GM18508 (cell line): ENCODE measurements at regions not wholly inside any gene's neighbourhood (a gene's known extent, or its start where the extent isn't known, plus 50 kb on each side); places are given as distances from the start of the nearest gene placed in this dataset.
"Not testable (repeated sequence)": the region's sequence is repeated elsewhere in the genome, so short reads cannot be mapped to it uniquely, and the experiment has no call there.

Source experiments
- ATAC-seq: cut with Tn5 transposase; IDR thresholded peaks from one replicate; pipeline ENCODE4 v1.9.1; 2021; ENCODE audit warnings: moderate number of reproducible peaks; ENCODE audit not compliant: insufficient read depth, unreplicated experiment

DNA sequence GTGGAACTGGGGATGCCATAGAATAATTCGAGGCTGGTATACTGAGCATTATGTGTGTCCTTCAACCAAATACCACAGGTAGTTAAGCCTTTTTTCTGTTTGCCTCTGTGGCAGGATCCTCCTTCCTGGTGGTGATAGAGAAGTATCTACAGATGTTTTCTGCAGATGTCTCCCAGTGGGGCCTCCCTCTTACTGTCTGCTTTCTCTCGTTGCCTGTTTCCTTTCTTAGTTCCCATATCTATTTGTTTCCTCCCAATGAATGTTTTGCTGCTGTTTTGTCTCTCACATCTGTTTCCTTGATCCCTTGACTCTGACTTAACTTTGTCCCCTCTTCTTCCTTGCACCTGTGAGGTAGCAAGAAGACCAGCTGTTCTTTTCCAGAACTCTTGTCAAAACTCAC is 130.9 kb upstream of the NUDT12 start:
- no peak for ATAC-seq

- no peak for ATAC-seq
Measured at GRCh38 chr5:103690676-103691075, 128.1 kb upstream of the NUDT12 start.

- ATAC-seq = no peak
Measured at GRCh38 chr5:103679873-103680272, 117.3 kb upstream of the NUDT12 start.

- ATAC-seq = not testable (repeated sequence)
Measured at GRCh38 chr5:103676198-103676597, 113.6 kb upstream of the NUDT12 start.

GRCh38 chr5:103674739-103675138 is 112.2 kb upstream of the NUDT12 start:
- no peak for ATAC-seq

DNA sequence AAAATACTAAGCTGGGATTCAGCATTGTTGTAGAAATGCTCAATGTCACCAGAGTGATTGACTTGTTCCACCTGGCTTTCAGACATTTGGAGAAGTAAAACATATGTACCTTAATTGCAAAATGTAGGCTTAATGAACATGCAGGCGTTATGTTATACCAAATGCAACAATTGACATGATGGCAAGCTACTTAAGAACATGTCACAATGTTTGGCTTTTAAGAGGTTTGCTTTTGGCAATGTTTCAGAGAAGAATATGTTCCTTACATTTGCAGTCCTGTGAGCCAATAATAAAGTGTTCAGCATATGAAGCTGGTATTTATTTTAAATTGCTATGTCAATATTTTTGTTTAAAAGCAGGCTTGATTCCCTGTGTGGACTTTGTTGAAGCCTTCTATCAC is 111.7 kb upstream of the NUDT12 start:
- no peak for ATAC-seq

DNA sequence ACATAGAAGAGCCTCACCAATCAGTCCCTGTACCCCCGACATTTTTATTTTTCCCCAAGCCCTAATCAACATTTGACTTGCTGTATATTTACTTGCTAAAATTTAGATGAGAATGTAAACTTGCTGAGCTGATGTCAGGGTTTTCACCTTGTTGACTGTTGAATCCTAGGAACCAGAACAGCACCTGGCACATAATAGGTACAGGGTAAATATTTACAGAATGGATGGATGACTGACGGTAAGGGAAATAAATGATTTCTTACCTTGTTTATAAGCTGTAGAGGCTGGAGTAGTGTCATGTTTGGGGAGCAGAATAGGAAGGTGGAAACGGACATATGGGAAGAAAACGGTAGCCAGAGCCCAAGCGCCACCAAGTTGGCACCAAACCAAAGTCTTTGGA is 107.0 kb upstream of the NUDT12 start:
- no peak for ATAC-seq

GRCh38 chr5:103668281-103668680 is 105.7 kb upstream of the NUDT12 start:
- ATAC-seq = no peak

GRCh38 chr5:103667068-103667467 is 104.5 kb upstream of the NUDT12 start:
- no peak for ATAC-seq

GRCh38 chr5:103657301-103657700 is 94.7 kb upstream of the NUDT12 start:
- ATAC-seq = no peak

DNA sequence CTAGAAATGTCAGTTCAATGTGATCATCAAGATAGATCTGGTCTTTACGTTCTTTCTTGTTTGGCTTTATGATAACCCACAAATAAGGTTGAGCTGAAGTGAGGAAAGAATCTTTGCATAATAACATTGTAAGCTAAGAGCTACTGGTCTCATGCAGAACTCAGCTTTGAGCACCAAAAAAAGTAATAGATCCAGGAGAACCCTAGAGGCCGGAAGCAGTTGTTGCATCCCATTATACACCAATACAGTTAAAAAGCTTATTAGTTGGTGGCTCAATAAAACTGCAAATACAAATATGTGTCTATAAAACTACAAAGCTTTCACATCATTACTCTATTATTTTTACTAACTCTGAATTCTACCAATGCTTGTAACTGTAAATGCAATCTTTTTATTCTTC is 85.5 kb upstream of the NUDT12 start:
- no peak for ATAC-seq

DNA sequence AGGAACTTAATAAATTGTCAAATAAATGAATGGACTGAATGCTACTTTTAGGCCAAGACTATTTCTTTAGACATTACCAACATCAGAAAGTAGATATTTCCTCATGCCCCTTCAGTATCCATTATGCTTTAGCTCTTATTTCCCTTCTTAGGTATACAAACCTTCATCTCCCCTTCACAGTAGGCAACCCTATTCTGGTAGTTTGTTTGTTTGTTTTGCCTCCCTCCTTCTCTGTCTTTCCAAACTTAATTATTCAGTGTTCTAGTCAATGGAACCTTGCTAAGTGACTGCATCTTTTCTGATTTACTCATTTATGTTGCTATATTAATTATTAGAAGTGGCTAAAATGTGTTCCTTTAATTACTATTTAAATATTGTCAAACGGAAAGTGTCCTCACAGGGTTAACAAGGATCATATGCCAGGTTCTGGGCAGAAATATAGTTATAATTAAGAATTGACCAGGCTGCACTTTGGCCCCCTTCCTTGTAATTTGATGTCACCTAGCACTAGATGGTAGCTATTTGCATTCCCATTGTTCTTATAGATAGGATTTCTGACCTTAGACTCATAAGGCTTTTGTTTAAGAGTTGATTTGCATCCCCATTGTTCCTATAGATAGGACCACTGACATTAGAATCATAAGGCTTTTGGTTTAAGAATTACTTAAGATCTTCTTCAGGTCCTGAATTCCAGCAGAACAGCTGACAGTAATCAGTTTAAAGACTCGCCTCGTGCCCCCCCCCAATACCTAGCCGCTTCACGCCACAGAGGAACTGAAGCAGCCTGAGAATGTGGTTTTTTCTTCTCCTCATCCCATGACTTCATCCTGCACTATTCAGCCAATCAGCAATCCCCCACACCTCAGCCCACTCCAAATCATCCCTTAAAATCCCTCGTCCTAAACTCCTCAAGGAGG is 84.4 kb upstream of the NUDT12 start:
- no peak for ATAC-seq

DNA sequence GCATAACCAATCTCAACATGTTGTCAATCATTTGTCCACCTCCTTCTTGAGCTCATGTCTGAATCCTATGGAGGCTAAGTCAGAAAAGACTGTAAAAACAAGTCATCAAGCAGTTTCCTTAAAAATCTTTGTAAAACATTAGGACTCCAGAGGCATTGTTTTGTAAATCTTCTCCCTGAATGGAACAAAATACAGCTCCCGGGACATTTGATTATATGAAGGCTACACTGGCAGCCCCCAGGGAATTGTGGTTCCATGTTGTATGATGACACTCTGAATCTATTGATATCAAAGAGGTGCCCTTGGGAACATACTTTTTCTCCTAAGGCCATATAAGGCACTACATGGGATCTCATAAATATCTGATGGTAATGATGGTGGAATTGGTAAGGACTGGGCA is 83.2 kb upstream of the NUDT12 start:
- ATAC-seq = no peak

DNA sequence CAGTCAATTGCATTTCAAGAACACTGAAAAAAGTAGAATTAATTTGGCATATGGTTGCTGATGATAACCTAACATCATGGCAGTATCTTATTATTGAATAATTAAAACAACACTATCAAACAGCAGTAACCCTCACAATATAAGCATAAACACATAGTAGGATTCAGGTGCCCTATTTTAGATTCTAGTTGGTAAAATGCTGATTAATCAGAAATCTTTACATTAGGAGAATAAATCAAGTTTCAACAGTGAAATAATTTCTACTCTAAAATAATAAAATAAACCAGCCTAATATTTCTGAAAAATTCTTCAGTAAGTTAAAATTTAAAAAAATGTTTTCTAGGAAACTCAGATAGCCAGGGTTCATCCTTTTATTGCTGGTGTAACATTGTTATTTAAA is 76.4 kb upstream of the NUDT12 start:
- ATAC-seq = no peak

DNA sequence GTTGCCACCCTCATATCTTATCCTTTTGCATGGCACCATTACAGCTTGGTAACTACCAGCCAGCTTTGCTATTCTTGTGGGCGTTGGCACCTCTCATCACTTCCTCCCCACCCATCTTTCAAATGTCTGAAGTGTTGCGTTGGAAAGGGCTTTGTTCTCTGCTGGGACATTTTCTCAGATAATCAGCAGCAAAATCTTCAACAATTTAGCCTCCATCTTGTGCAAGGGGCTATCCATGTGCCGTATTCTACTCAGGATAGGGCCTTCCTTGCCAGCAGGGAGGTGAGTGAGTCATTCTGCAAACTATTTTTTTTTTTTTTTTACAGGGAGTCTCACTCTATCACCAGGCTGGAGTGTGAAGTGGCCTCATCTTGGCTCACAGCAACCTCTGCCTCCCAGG is 62.1 kb upstream of the NUDT12 start:
- no peak for ATAC-seq

GRCh38 chr5:103624035-103624480 is 61.5 kb upstream of the NUDT12 start:
- ATAC-seq = no peak

- ATAC-seq = no peak
Measured at GRCh38 chr5:103623425-103623824, 60.8 kb upstream of the NUDT12 start.

DNA sequence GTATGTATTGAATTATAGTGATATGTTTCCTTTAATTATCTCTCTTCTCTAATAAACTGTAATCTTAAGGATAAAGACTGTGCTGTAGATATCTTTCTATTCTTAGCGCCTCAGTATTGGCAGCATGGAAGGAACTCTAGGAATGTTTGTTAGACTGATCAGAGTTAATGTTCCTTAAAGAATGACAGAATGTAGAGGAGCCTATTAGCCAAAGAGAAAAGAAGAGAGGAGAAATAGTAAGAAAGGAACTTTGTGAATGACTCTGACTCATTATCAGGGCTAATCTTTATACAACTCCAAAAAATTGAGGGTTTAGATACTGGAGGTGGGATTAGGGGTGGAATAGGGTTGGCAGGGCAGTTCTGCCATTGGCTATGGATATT is 59.0 kb upstream of the NUDT12 start:
- ATAC-seq = no peak

- no peak for ATAC-seq
Measured at GRCh38 chr5:103620851-103621547, 58.4 kb upstream of the NUDT12 start.

- ATAC-seq = no peak
Measured at GRCh38 chr5:103617913-103618312, 55.3 kb upstream of the NUDT12 start.

DNA sequence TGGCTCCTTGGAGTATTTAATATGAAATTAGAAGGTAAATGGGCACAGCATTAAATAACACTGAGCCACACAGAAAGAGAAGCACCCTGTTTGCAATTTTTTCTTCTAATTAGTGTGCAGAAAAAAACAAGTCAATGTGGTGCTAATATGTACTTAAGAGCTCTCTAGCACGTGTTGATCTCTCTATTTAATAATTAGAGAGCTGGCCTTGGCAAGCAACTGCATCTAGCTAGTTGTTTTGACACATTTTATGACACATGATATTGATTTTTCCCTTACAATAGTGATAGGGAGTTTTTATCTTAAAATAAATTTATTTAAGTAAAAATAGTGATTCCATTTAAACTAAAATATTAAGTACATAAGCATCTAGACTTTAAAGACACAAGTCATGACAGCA is 54.5 kb upstream of the NUDT12 start:
- no peak for ATAC-seq

DNA sequence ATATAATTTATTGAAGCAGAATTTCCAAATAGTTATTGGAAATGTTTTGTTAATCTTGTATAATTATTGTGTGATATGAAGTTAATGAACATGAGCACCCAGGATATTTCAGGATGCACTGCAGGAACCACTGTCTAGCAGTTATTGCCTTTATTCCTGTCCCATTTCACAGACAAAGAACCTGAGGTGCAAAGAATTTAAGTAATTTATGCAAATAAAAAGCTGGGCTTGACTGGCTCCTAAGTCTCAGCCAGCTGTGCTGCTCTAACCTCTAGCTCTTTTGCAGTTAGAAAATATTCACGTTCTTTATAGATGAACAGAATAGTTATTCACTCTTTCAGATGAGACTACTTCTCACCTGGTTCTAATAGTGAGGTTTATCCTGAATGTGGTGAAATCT is 50.0 kb upstream of the NUDT12 start:
- no peak for ATAC-seq
